Activated T-helper 9 cell treated with anti-CD3 and anti-CD28 coated beads, Interleukin-2, amount 50 U/mL, for 16 hours (primary cell): ENCODE measurements at regions not wholly inside any gene's neighbourhood (a gene's known extent, or its start where the extent isn't known, plus 50 kb on each side); places are given as distances from the start of the nearest gene placed in this dataset.
"Not testable (repeated sequence)": the region's sequence is repeated elsewhere in the genome, so short reads cannot be mapped to it uniquely, and the experiment has no call there.

Source experiments
- DNase-seq: peaks from one replicate; pipeline ENCODE4 v3.0.0-alpha.2; 2020; ENCODE audit warnings: low read depth

GRCh38 chr6:27736686-27737085 lies 175.5 kb downstream of the OR2B2 start:
- DNase-seq = no peak

GRCh38 chr6:27728442-27728841 lies 183.8 kb downstream of the OR2B2 start:
- DNase-seq = no peak

- DNase-seq = no peak
These were observed 185.6 kb downstream of the OR2B2 start for GRCh38 chr6:27726619-27727023.

GRCh38 chr6:27720607-27721580 lies 191.3 kb downstream of the OR2B2 start:
- no peak for DNase-seq

GRCh38 chr6:27719039-27719438 lies 193.2 kb downstream of the OR2B2 start:
- not testable (repeated sequence) for DNase-seq

- no peak for DNase-seq
These were observed 205.8 kb downstream of the OR2B2 start for GRCh38 chr6:27706431-27706830.

DNA sequence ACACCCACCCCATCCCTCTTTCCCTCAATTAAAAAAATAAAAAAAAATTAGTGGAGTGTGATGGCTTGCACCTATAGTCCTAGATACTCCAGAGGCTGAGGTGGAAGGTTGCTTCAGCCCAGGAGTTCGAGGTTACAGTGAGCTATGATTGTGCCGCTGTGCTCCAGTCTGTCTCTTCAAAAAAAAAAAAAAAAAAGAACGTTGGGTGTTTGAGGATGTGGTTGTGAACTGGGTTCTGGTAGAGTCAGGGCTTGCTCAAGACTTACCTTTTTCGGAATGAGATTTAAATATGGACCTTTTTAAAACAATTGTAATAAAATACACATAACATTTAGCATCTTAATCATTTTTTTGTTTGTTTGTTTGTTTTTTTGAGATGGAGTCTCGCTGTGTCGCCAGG lies 211.9 kb downstream of the OR2B2 start:
- DNase-seq = no peak

DNA sequence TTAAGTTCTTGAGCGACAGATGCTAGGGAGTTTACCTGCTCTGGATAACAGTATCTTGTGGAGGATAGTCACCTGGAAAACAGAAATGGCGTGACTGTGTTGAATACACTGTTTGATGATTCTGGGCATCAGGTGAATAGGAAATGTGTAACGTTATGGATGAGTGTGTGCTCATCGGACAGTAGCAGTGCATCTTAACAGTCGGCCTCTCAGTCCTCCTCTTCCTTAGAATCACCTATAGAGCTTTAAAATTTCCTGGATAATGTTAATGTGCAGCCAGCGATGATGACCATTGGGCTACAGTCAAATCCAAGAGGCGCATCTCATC lies 217.7 kb downstream of the OR2B2 start:
- DNase-seq = no peak

GRCh38 chr6:27693766-27694546 lies 218.2 kb downstream of the OR2B2 start:
- DNase-seq = peak; percentile 8

- DNase-seq = not testable (repeated sequence)
These were observed 219.2 kb upstream of the ZNF184 start for GRCh38 chr6:27692133-27692532.

DNA sequence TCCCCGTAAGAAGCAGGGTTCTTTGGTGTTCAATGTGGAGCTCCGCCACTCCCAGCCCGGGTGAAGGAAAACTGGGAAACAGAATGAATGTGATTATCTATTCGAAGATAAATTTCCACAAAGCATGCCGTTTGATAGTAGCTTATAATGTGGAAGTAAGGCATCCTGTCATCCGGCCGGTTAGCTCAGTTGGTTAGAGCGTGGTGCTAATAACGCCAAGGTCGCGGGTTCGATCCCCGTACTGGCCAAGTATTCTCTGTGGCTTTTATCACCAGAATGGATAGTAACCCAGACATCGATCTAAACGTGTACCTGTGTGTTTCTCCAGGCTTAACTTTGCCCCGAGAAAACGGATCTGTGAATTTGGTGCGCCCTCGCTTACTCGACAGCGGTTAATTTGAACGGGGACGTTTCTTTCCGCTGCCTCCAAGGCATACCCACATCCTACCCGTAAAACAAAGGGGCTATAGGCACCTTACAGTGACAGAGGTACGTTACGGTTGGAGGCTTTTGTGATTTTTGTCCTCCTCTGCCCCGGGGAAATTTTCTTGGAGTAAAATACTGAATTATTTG lies 215.2 kb upstream of the ZNF184 start:
- DNase-seq = peak; percentile 75

DNA sequence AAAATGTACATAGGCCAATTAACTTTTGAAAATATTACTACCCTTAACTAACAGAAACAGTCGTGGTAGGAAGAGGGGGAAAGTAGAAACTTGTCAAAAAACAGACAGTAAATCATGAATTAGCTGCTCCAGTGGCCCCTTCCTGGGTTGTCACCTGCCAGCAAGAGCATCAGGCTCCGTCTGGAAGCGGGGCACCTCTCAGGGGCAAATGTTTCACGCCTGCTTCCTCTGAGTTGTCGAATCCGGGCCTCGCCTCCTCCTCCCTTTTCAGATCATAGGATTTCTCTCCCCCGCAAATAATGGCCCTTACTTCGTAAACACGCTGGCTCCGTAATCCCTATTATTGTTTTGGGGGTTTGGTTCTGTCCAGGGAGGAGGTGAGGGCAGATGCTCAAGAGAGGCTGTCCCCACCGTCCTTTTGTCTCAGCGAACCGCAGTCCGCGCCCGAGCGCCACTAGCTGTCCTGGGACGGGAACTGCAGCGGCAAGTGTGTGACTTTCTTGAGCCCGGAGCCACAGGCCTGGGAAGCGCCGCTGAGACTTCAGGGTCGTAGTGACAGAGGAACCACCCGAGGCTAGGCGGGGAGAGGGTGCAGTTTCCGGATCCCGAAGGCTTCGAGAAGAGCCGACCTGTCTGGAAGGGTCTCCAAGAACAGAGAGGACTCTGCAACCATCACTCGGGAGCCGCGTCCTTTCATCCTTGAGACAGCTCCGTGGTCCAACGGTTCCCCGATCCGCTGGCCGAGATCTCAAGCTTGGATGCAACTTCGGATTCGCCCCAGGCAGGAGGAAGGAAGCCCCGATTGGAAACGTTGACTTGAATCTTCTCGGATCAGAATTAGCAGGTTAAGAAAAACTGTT lies 214.5 kb upstream of the ZNF184 start:
- peak; percentile 66 for DNase-seq

GRCh38 chr6:27685279-27685678 lies 212.4 kb upstream of the ZNF184 start:
- no peak for DNase-seq

GRCh38 chr6:27684264-27685211 lies 211.6 kb upstream of the ZNF184 start:
- DNase-seq = peak; percentile 19

GRCh38 chr6:27679964-27680694 lies 207.2 kb upstream of the ZNF184 start:
- DNase-seq = no peak

- no peak for DNase-seq
These were observed 206.5 kb upstream of the ZNF184 start for GRCh38 chr6:27679308-27679963.

GRCh38 chr6:27678469-27678868 lies 205.6 kb upstream of the ZNF184 start:
- DNase-seq = no peak

GRCh38 chr6:27674882-27675281 lies 202.0 kb upstream of the ZNF184 start:
- no peak for DNase-seq

DNA sequence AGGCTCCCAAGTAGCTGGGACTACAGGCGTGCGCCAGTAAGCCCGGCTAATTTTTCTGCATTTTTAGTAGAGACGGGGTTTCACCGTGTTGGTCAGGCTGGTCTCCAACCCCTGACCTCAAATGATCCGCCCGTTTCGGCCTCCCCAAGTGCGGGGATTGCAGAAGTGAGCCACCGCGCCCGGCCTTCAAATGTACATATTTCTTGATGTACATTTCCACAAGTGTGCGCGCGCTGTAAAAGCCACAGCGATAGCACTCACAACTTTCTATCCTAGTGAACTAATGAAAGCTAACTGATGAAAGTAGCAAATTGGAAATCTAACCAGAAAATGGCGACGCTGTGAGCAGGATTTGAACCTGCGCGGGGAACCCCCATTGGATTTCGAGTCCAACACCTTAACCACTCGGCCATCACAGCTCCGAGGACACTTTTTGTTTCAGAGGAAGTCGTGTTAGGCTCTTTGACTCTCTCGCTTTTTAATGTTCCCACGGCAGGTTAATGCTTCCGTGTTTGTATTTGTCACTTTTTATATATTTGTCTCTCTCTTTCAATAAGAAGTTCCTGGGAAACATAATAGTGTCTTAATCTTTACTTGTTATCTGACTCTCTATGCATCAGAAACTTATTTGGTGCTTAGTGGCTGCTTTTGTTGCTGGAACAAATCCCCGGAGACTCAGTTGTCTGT lies 199.4 kb upstream of the ZNF184 start:
- no peak for DNase-seq
